ENCODE measurements at regions not wholly inside any gene's neighbourhood (a gene's known extent, or its start where the extent isn't known, plus 50 kb on each side); places are given as distances from the start of the nearest gene placed in this dataset.

DNA sequence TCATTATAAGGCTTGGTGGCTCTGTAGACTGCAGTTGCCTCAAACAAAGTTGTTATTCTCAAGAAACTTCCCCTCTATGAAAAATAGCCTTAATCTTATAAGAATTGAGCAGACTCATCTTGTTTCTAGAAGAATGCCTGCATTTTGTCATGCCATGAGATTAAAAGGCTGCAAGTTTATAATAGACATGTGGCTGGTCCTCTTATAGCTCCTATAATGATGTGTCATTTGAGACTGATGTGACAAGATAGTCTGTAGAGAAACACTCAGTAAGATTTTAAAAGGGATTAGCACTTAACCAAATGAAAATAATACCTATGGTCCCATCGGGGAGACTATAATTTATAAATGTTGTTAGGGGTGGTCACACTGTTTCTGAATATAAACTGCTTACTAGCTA, 312.5 kb downstream of the OXSM start:
- H3K4ac ChIP-seq (ENCODE audit: low read depth, low read length), result no peak overlapping the region
- H4K8ac ChIP-seq (ENCODE audit: low read depth, low read length), result no peak overlapping the region
- H3K18ac ChIP-seq (ENCODE audit: low read length), result no peak overlapping the region
- no peak overlapping the region for H4K91ac ChIP-seq (ENCODE audit: low read depth, low read length)
- no CpG with 5 or more reads among the region's 1 CpG for WGBS (ENCODE audit: extremely low coverage, insufficient coverage, insufficient read length)
- H3K14ac ChIP-seq (ENCODE audit: low read length), result no peak overlapping the region
- H3K27ac ChIP-seq (ENCODE audit: low read depth, low read length), result no peak overlapping the region
- DNase-seq, result no peak
- no peak overlapping the region for H3K9ac ChIP-seq (ENCODE audit: low read length)
- H3K4me3 ChIP-seq (ENCODE audit: low read depth, low read length), result no peak overlapping the region
- no peak overlapping the region for H2BK12ac ChIP-seq (ENCODE audit: low read length)
- H3K23ac ChIP-seq (ENCODE audit: low read length), result no peak overlapping the region
- H3K79me1 ChIP-seq (ENCODE audit: low read length), result peaks cover 2% of the 10 kb centered on the region
- H2BK120ac ChIP-seq (ENCODE audit: insufficient read depth, low read length, poor library complexity), result no peak overlapping the region
- H2AFZ ChIP-seq (ENCODE audit: insufficient read depth, low read length, poor library complexity), result no peak overlapping the region
- H3K27me3 ChIP-seq (ENCODE audit: insufficient read depth, low read length), result no peaks in the 10 kb centered on the region
- no peaks in the 10 kb centered on the region for H3K36me3 ChIP-seq (ENCODE audit: control insufficient read depth in 1 of 2, insufficient read depth in 2 of 2, low read length in 2 of 2)
- no peak overlapping the region for H2AK5ac ChIP-seq (ENCODE audit: low read length)
- no peaks in the 10 kb centered on the region for H3K9me3 ChIP-seq (ENCODE audit: insufficient read depth, low read depth, low read length)
- H3K4me2 ChIP-seq (ENCODE audit: low read length), result no peak overlapping the region
- H4K12ac ChIP-seq (ENCODE audit: low read depth, low read length), result no peak overlapping the region
- no peak overlapping the region for H2BK5ac ChIP-seq (ENCODE audit: low read depth, low read length, poor library complexity)
- H3K79me2 ChIP-seq (ENCODE audit: control insufficient read depth, insufficient read depth, low read length, poor library complexity), result no peaks in the 10 kb centered on the region
- peaks cover 0 to 4% of the 10 kb centered on the region in 2 experiments for H3K4me1 ChIP-seq (ENCODE audit: control insufficient read depth in 1 of 2, insufficient read depth in 2 of 2, low read length in 2 of 2)

DNA sequence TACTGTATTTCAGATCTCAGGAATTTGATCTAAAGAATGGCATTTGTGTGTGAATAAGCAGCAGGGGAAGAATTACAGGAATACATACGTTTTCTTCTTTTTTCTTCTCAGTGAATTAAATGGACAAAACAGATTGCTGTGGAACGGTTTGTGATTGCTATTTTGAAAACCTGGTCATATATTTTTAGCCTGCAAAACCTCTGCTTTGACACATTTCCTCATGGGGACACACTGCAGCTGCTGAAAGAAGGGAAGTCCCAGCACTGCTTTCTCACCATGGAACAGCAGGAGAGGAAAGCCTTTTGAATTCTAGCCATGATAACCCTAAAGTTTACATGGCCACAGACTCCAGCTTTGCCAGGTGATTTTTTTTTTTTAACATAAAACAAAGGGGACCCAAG, 315.0 kb downstream of the OXSM start:
- Histone ChIP-seq H3K27ac (ENCODE audit: low read depth, low read length) (no peak overlapping the region), H3K79me1 (ENCODE audit: low read length) (peaks cover 2% of the 10 kb centered on the region), H2BK12ac (ENCODE audit: low read length) (no peak overlapping the region), H2BK5ac (ENCODE audit: low read depth, low read length, poor library complexity) (no peak overlapping the region), H2AFZ (ENCODE audit: insufficient read depth, low read length, poor library complexity) (no peak overlapping the region), H3K14ac (ENCODE audit: low read length) (no peak overlapping the region), H3K4me3 (ENCODE audit: low read depth, low read length) (no peak overlapping the region), H2BK120ac (ENCODE audit: insufficient read depth, low read length, poor library complexity) (no peak overlapping the region), H4K8ac (ENCODE audit: low read depth, low read length) (no peak overlapping the region), H3K9ac (ENCODE audit: low read length) (no peak overlapping the region), H2AK5ac (ENCODE audit: low read length) (no peak overlapping the region), H3K36me3 (ENCODE audit: control insufficient read depth in 1 of 2, insufficient read depth in 2 of 2, low read length in 2 of 2) (no peaks in the 10 kb centered on the region), H4K91ac (ENCODE audit: low read depth, low read length) (no peak overlapping the region), H3K23ac (ENCODE audit: low read length) (no peak overlapping the region), H3K79me2 (ENCODE audit: control insufficient read depth, insufficient read depth, low read length, poor library complexity) (no peaks in the 10 kb centered on the region), H3K4ac (ENCODE audit: low read depth, low read length) (no peak overlapping the region), H3K4me1 (ENCODE audit: control insufficient read depth in 1 of 2, insufficient read depth in 2 of 2, low read length in 2 of 2) (peaks cover 0 to 4% of the 10 kb centered on the region in 2 experiments), H3K18ac (ENCODE audit: low read length) (no peak overlapping the region), H3K27me3 (ENCODE audit: insufficient read depth, low read length) (no peaks in the 10 kb centered on the region), H3K9me3 (ENCODE audit: insufficient read depth, low read depth, low read length) (no peaks in the 10 kb centered on the region), H4K12ac (ENCODE audit: low read depth, low read length) (no peak overlapping the region), H3K4me2 (ENCODE audit: low read length) (no peak overlapping the region)
- no CpG with 5 or more reads among the region's 2 CpGs for WGBS (ENCODE audit: extremely low coverage, insufficient coverage, insufficient read length)
- peak in 1 of 2 donors; percentile 9 for DNase-seq

DNA sequence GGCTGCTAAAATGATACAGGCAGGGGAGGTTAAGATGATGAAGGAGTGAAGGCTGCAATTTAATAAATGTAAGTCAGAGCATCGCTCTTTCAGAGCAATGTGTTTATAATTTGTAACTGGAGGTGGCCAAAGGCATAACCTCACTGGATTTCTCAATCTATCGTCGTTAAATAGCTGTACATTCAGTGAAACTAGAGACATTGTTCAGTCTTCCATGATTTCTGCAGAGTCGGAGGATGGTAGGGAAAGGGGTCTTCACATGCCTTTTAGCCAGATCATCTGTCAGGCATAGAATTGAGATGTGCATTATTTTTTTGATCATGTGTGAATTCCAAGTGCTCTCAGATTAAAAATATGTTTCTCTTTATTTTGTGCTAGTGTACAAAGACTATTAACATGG, 315.4 kb downstream of the OXSM start:
- H2BK12ac ChIP-seq (ENCODE audit: low read length), result no peak overlapping the region
- no peak overlapping the region for H3K23ac ChIP-seq (ENCODE audit: low read length)
- H2AFZ ChIP-seq (ENCODE audit: insufficient read depth, low read length, poor library complexity), result no peak overlapping the region
- no peak overlapping the region for H2BK5ac ChIP-seq (ENCODE audit: low read depth, low read length, poor library complexity)
- no CpG with 5 or more reads among the region's 4 CpGs for WGBS (ENCODE audit: extremely low coverage, insufficient coverage, insufficient read length)
- no peak overlapping the region for H4K12ac ChIP-seq (ENCODE audit: low read depth, low read length)
- H2AK5ac ChIP-seq (ENCODE audit: low read length), result no peak overlapping the region
- H3K27me3 ChIP-seq (ENCODE audit: insufficient read depth, low read length), result no peaks in the 10 kb centered on the region
- H3K9ac ChIP-seq (ENCODE audit: low read length), result no peak overlapping the region
- H4K91ac ChIP-seq (ENCODE audit: low read depth, low read length), result no peak overlapping the region
- no peak overlapping the region for H4K8ac ChIP-seq (ENCODE audit: low read depth, low read length)
- no peak for DNase-seq
- no peaks in the 10 kb centered on the region for H3K9me3 ChIP-seq (ENCODE audit: insufficient read depth, low read depth, low read length)
- H3K79me1 ChIP-seq (ENCODE audit: low read length), result peaks cover 2% of the 10 kb centered on the region
- peaks cover 0 to 4% of the 10 kb centered on the region in 2 experiments for H3K4me1 ChIP-seq (ENCODE audit: control insufficient read depth in 1 of 2, insufficient read depth in 2 of 2, low read length in 2 of 2)
- no peak overlapping the region for H3K4ac ChIP-seq (ENCODE audit: low read depth, low read length)
- no peaks in the 10 kb centered on the region for H3K36me3 ChIP-seq (ENCODE audit: control insufficient read depth in 1 of 2, insufficient read depth in 2 of 2, low read length in 2 of 2)
- H3K27ac ChIP-seq (ENCODE audit: low read depth, low read length), result no peak overlapping the region
- H3K79me2 ChIP-seq (ENCODE audit: control insufficient read depth, insufficient read depth, low read length, poor library complexity), result no peaks in the 10 kb centered on the region
- no peak overlapping the region for H3K4me3 ChIP-seq (ENCODE audit: low read depth, low read length)
- no peak overlapping the region for H3K14ac ChIP-seq (ENCODE audit: low read length)
- H2BK120ac ChIP-seq (ENCODE audit: insufficient read depth, low read length, poor library complexity), result no peak overlapping the region
- H3K18ac ChIP-seq (ENCODE audit: low read length), result no peak overlapping the region
- no peak overlapping the region for H3K4me2 ChIP-seq (ENCODE audit: low read length)

DNA sequence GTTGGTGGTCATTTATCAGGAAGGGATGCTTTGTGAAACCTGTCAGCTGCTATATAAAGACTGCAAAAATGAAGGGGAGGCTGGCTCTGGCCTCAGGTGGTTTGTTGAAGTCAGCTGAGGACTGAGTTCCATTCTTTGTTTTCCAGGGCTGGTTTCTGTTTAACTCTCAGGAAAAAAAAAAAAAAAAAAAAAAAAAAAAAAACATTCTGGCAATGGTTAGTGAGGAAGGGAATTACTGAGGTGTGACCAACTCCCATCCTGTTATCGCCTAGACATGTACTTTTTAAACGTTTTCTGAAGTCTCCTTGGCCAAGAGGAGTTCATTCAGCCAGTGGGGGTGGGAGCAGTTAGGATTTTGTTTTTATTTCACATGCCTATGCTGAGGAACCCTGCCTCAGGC, 316.3 kb downstream of the OXSM start:
- Histone ChIP-seq H3K79me2 (ENCODE audit: control insufficient read depth, insufficient read depth, low read length, poor library complexity) (no peaks in the 10 kb centered on the region), H3K9ac (ENCODE audit: low read length) (no peak overlapping the region), H2BK5ac (ENCODE audit: low read depth, low read length, poor library complexity) (no peak overlapping the region), H3K27me3 (ENCODE audit: insufficient read depth, low read length) (no peaks in the 10 kb centered on the region), H4K91ac (ENCODE audit: low read depth, low read length) (no peak overlapping the region), H3K9me3 (ENCODE audit: insufficient read depth, low read depth, low read length) (no peaks in the 10 kb centered on the region), H4K12ac (ENCODE audit: low read depth, low read length) (no peak overlapping the region), H3K36me3 (ENCODE audit: control insufficient read depth in 1 of 2, insufficient read depth in 2 of 2, low read length in 2 of 2) (no peaks in the 10 kb centered on the region), H3K27ac (ENCODE audit: low read depth, low read length) (peak overlapping the region; percentile 26), H2AK5ac (ENCODE audit: low read length) (no peak overlapping the region), H4K8ac (ENCODE audit: low read depth, low read length) (no peak overlapping the region), H3K4ac (ENCODE audit: low read depth, low read length) (no peak overlapping the region), H2BK12ac (ENCODE audit: low read length) (peak overlapping the region; percentile 91), H2BK120ac (ENCODE audit: insufficient read depth, low read length, poor library complexity) (no peak overlapping the region), H3K4me1 (ENCODE audit: control insufficient read depth in 1 of 2, insufficient read depth in 2 of 2, low read length in 2 of 2) (peaks cover 0 to 4% of the 10 kb centered on the region in 2 experiments), H3K4me2 (ENCODE audit: low read length) (no peak overlapping the region), H3K79me1 (ENCODE audit: low read length) (peaks cover 2% of the 10 kb centered on the region), H3K4me3 (ENCODE audit: low read depth, low read length) (no peak overlapping the region), H3K23ac (ENCODE audit: low read length) (no peak overlapping the region), H3K18ac (ENCODE audit: low read length) (no peak overlapping the region), H2AFZ (ENCODE audit: insufficient read depth, low read length, poor library complexity) (no peak overlapping the region), H3K14ac (ENCODE audit: low read length) (no peak overlapping the region)
- no CpG with 5 or more reads among the region's 2 CpGs for WGBS (ENCODE audit: extremely low coverage, insufficient coverage, insufficient read length)
- no peak for DNase-seq
